ENCODE measurements at regions not wholly inside any gene's neighbourhood (a gene's known extent, or its start where the extent isn't known, plus 50 kb on each side); places are given as distances from the start of the nearest gene placed in this dataset.
A peak's percentile ranks its signal among the peaks of the same experiment; 100 is the strongest.
"Not testable (repeated sequence)": the region's sequence is repeated elsewhere in the genome, so short reads cannot be mapped to it uniquely, and the experiment has no call there.

GRCh38 chr14:103243764-103244737 lies 90.0 kb upstream of the EIF5 start:
- Histone ChIP-seq H3K9me1 (replicated peaks; ENCODE audit: control insufficient read depth, extremely low read depth, insufficient read depth, low read length) (no peaks in the 10 kb centered on the region), H2AFZ (ENCODE audit: low read depth, low read length) (no peak overlapping the region), H3K9me3 (replicated peaks; ENCODE audit: control insufficient read depth, insufficient read depth, low read length) (no peaks in the 10 kb centered on the region), H3K4me1 (ENCODE audit: control insufficient read depth, extremely low read depth, insufficient read depth, low read length) (peaks cover 8% of the 10 kb centered on the region), H3K9ac (replicated peaks; ENCODE audit: extremely low read depth, insufficient read depth, low read length) (no peak overlapping the region), H3K4me3 (replicated peaks in 1 of 3; ENCODE audit: insufficient read depth in 1 of 3, low read depth in 1 of 3, low read length in 3 of 3) (no peak overlapping the region), H3K27ac (ENCODE audit: insufficient read depth, low read depth, low read length) (no peak overlapping the region), H3K4me2 (ENCODE audit: insufficient read depth, low read length) (no peak overlapping the region), H4K20me1 (replicated peaks; ENCODE audit: control insufficient read depth, extremely low read depth, insufficient read depth, low read length) (no peaks in the 10 kb centered on the region), H3K79me2 (ENCODE audit: control insufficient read depth, insufficient read depth, low read length) (no peaks in the 10 kb centered on the region), H3K27me3 (ENCODE audit: control insufficient read depth in 2 of 2, insufficient read depth in 2 of 2, low read length in 2 of 2) (peaks cover 0 to 9% of the 10 kb centered on the region in 2 experiments), H3K36me3 (ENCODE audit: control insufficient read depth in 2 of 2, extremely low read depth in 1 of 2, insufficient read depth in 2 of 2, low read length in 2 of 2) (no peaks in the 10 kb centered on the region)
- intact Hi-C loops (cut with micrococcal nuclease) (no loop called here), dilution Hi-C loops (cut with MboI; ENCODE audit: extremely low pct_ligation_motif_present, low sequenced_read_pairs) (no loop called here)
- no TSS peak for BruUV-seq (replicated peaks)
- FAIRE-seq (no peak), DNase-seq (ENCODE audit: low read depth, low spot score) (no peak)
- POLR2A ChIA-PET = interaction anchor here (1.6 kb wide), 1 partner anchor 8 kb away, joined by 3 read pairs; no protein-coding TSS in a partner anchor
- CTCF ChIA-PET = interaction anchor here (2.0 to 2.5 kb wide), 2 partner anchors 48 to 139 kb away, joined by 6 to 11 read pairs; no protein-coding TSS in a partner anchor
- TF ChIP-seq EZH2 (IDR thresholded peaks at IDR 0.05; ENCODE audit: borderline replicate concordance, low read depth, low read length, severe bottlenecking) (no peak), POLR2AphosphoS5 (IDR thresholded peaks at IDR 0.05; ENCODE audit: insufficient read depth, low read depth, low read length) (no peak), MYC (IDR thresholded peaks at IDR 0.05; ENCODE audit: low read depth, low read length) (no peak), FOS (IDR thresholded peaks at IDR 0.05; ENCODE audit: borderline replicate concordance, insufficient read depth, low read length) (no peak)

GRCh38 chr14:103245624-103246031 lies 88.4 kb upstream of the EIF5 start:
- H3K36me3 ChIP-seq (ENCODE audit: control insufficient read depth in 2 of 2, extremely low read depth in 1 of 2, insufficient read depth in 2 of 2, low read length in 2 of 2); dilution Hi-C loops (cut with MboI; ENCODE audit: extremely low pct_ligation_motif_present, low sequenced_read_pairs); H3K4me3 ChIP-seq (replicated peaks in 1 of 3; ENCODE audit: insufficient read depth in 1 of 3, low read depth in 1 of 3, low read length in 3 of 3); H3K9ac ChIP-seq (replicated peaks; ENCODE audit: extremely low read depth, insufficient read depth, low read length); H3K9me1 ChIP-seq (replicated peaks; ENCODE audit: control insufficient read depth, extremely low read depth, insufficient read depth, low read length); H3K27ac ChIP-seq (ENCODE audit: insufficient read depth, low read depth, low read length); intact Hi-C loops (cut with micrococcal nuclease); FAIRE-seq; BruUV-seq (replicated peaks); H3K27me3 ChIP-seq (ENCODE audit: control insufficient read depth in 2 of 2, insufficient read depth in 2 of 2, low read length in 2 of 2); H3K79me2 ChIP-seq (ENCODE audit: control insufficient read depth, insufficient read depth, low read length); H3K9me3 ChIP-seq (replicated peaks; ENCODE audit: control insufficient read depth, insufficient read depth, low read length); H2AFZ ChIP-seq (ENCODE audit: low read depth, low read length); H4K20me1 ChIP-seq (replicated peaks; ENCODE audit: control insufficient read depth, extremely low read depth, insufficient read depth, low read length); H3K4me1 ChIP-seq (ENCODE audit: control insufficient read depth, extremely low read depth, insufficient read depth, low read length); H3K4me2 ChIP-seq (ENCODE audit: insufficient read depth, low read length): not testable (repeated sequence)
- DNase-seq (ENCODE audit: low read depth, low spot score) = peak; percentile 73
- TF ChIP-seq FOS (IDR thresholded peaks at IDR 0.05; ENCODE audit: borderline replicate concordance, insufficient read depth, low read length) = peak; percentile 7
- CTCF ChIA-PET = interaction anchor here (0.9 to 2.5 kb wide), 6 partner anchors 10 to 141 kb away, joined by 3 to 11 read pairs (median 4); no protein-coding TSS in a partner anchor
- POLR2A ChIA-PET = interaction anchor here (1.6 kb wide), 1 partner anchor 10 kb away, joined by 3 read pairs; no protein-coding TSS in a partner anchor

Data from endothelial cell of umbilical vein (primary cell).